SU-DHL-6 (cell line): ENCODE measurements at regions not wholly inside any gene's neighbourhood (a gene's known extent, or its start where the extent isn't known, plus 50 kb on each side); places are given as distances from the start of the nearest gene placed in this dataset.

Experiments
- EZH2phosphoT487 ChIP-seq: fragments of 200-600 bp; sonication (generic), shearing (Covaris generic); conservative IDR thresholded peaks from 2 replicates; pipeline ENCODE4 v1.6.1; 2018; ENCODE audit warnings: mild to moderate bottlenecking, antibody characterized with exemption, low read length, moderate library complexity, mixed read lengths
- TF ChIP-seq, protein P1 (sequence below): fragments of 200-600 bp; sonication (generic); IDR thresholded peaks from one replicate; pipeline ENCODE4 v1.5.1; 2017; ENCODE audit warnings: antibody characterized with exemption, mild to moderate bottlenecking, low read length, moderate library complexity; ENCODE audit not compliant: insufficient read depth, poor library complexity, severe bottlenecking

DNA sequence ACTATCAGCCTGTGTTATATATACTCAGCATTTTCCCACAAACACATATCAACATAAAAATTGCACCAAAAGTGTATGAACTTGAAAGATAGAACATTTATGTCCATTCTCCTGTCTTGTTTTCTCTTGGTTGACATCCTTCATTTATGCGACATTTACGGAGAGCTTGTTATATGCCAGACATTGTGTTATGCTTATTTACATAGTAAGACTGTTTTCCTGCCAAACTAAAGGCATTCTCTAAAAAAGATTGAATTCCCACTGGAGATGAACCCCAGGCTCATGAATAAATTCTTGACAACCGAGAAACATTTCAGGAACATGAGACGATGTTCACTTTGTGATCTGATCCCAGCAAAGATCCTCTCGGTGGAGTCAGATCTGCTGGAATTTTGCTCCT is 131.0 kb downstream of the RAP2A start:
- TF ChIP-seq, protein P1, sequence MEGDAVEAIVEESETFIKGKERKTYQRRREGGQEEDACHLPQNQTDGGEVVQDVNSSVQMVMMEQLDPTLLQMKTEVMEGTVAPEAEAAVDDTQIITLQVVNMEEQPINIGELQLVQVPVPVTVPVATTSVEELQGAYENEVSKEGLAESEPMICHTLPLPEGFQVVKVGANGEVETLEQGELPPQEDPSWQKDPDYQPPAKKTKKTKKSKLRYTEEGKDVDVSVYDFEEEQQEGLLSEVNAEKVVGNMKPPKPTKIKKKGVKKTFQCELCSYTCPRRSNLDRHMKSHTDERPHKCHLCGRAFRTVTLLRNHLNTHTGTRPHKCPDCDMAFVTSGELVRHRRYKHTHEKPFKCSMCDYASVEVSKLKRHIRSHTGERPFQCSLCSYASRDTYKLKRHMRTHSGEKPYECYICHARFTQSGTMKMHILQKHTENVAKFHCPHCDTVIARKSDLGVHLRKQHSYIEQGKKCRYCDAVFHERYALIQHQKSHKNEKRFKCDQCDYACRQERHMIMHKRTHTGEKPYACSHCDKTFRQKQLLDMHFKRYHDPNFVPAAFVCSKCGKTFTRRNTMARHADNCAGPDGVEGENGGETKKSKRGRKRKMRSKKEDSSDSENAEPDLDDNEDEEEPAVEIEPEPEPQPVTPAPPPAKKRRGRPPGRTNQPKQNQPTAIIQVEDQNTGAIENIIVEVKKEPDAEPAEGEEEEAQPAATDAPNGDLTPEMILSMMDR: no peak
- TF ChIP-seq EZH2phosphoT487: no peak
